ENCODE measurements at regions not wholly inside any gene's neighbourhood (a gene's known extent, or its start where the extent isn't known, plus 50 kb on each side); places are given as distances from the start of the nearest gene placed in this dataset.

DNA sequence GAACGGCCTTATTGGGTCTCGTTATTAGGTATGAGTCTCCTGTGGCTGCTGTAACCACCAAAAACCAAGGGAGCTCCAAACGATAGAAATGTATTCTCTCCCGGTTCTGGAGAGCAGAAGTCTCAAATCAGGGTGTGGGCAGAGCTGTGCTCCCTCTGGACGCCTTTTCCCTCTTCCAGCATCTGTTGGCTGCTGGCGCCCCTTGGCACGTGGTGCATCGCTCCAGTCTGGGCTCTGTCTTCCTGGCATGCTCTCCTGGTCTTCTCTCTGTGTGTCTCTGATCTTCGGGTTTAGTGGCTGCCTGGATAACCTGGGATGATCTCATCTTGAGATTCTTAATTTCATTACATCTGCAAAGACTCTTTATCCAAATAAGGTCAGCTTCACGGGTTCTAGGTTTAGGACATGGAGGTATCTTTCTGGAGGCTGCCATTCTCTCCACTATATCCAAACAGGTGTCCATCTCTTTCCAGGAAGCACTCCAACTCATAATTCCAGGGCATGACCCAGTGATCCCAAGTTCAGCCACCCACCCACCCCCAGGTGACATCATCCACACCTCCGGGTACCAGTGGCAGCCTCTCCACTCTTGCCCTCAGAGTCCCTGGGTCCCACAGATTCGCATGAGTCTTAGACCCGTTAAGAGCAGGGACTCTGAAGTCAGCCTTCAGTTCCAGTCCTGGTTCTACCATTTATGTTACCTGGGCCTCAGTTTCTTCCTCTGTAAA, 145.5 kb upstream of the FOXF1 start:
- Histone ChIP-seq H3K27ac (replicated peaks; ENCODE audit: low read length) (no peak overlapping the region), H3K18ac (ENCODE audit: low read length) (no peak overlapping the region), H4K8ac (ENCODE audit: low read depth, low read length) (no peak overlapping the region), H3K36me3 (replicated peaks in 1 of 2; ENCODE audit: control insufficient read depth in 2 of 2, insufficient read depth in 2 of 2, low read length in 2 of 2) (no peaks in the 10 kb centered on the region), H2AK5ac (ENCODE audit: low read depth, low read length) (no peak overlapping the region), H3K4ac (ENCODE audit: low read length) (no peak overlapping the region), H2AFZ (ENCODE audit: low read length) (no peak overlapping the region), H3K79me1 (ENCODE audit: low read depth, low read length) (no peaks in the 10 kb centered on the region), H3K4me3 (ENCODE audit: low read length in 2 of 2) (no peak overlapping the region), H3K4me2 (ENCODE audit: insufficient read depth, low read length, poor library complexity, severe bottlenecking) (no peak overlapping the region), H3K14ac (ENCODE audit: low read length) (no peak overlapping the region), H3K9me3 (replicated peaks in 1 of 2; ENCODE audit: control insufficient read depth in 2 of 2, insufficient read depth in 1 of 2, low read depth in 1 of 2, low read length in 2 of 2) (no peaks in the 10 kb centered on the region), H2BK5ac (ENCODE audit: low read length) (no peak overlapping the region), H3K9ac (ENCODE audit: low read depth, low read length, poor library complexity) (no peak overlapping the region), H2BK120ac (ENCODE audit: low read depth, low read length) (no peak overlapping the region), H3K23ac (ENCODE audit: low read depth, low read length, poor library complexity) (no peak overlapping the region), H4K91ac (ENCODE audit: low read depth, low read length, poor library complexity) (no peak overlapping the region), H3K4me1 (ENCODE audit: control insufficient read depth in 2 of 2, insufficient read depth in 1 of 2, low read depth in 1 of 2, low read length in 2 of 2) (no peaks in the 10 kb centered on the region), H2BK15ac (ENCODE audit: low read length) (no peak overlapping the region), H2BK12ac (ENCODE audit: low read length) (no peak overlapping the region), H3K27me3 (ENCODE audit: control insufficient read depth in 3 of 3, insufficient read depth in 3 of 3, low read depth in 1 of 3, low read length in 3 of 3) (peaks cover 0 to 38% (median 0%) of the 10 kb centered on the region in 3 experiments)
- WGBS, 2 donors (ENCODE audit: extremely low coverage in 2 of 2, insufficient read length in 2 of 2, insufficient replicate concordance in 1 of 2): no CpG with 5 or more reads among the region's 13 CpGs
- DNase-seq (ENCODE audit: low spot score): no peak

DNA sequence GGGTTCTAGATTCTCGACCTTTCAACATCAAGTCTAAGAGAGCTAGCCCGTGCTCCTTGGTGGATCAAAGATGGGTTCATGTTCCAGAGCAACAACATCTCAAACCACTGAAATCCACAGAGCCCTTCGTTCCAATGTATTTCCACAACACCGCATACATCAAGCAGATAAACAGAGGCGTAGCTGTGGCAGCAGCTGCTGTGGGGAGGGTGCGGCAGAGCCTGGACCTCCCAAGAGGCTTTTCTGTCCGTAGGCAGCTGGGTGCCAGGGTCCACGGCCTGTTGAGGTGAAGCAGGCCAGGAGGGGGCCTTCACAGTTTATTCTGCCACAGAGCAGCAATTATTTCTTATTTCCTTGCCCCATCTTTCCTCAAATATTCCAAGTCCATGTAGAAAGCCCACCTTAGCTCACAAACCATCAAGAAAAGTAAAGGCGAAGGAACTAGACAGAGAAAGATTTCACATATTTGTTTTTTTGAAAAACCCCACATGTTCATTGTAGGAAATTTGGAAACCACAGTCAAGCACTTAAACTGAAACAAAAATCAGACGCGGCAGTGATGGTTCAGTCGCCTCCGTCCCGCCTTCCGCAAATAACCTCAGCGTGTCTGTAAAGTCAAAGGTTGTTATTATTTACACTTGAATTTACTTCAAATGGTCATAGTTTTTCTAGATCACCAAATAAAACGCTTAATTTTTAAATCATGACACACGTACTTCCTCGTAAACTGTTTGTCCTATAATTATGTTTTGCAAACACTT, 144.6 kb upstream of the FOXF1 start:
- Histone ChIP-seq H2BK15ac (ENCODE audit: low read length) (no peak overlapping the region), H3K18ac (ENCODE audit: low read length) (no peak overlapping the region), H3K9ac (ENCODE audit: low read depth, low read length, poor library complexity) (no peak overlapping the region), H3K9me3 (replicated peaks in 1 of 2; ENCODE audit: control insufficient read depth in 2 of 2, insufficient read depth in 1 of 2, low read depth in 1 of 2, low read length in 2 of 2) (no peaks in the 10 kb centered on the region), H3K36me3 (replicated peaks in 1 of 2; ENCODE audit: control insufficient read depth in 2 of 2, insufficient read depth in 2 of 2, low read length in 2 of 2) (no peaks in the 10 kb centered on the region), H3K4ac (ENCODE audit: low read length) (no peak overlapping the region), H3K4me2 (ENCODE audit: insufficient read depth, low read length, poor library complexity, severe bottlenecking) (no peak overlapping the region), H3K27me3 (ENCODE audit: control insufficient read depth in 3 of 3, insufficient read depth in 3 of 3, low read depth in 1 of 3, low read length in 3 of 3) (peaks cover 0 to 40% (median 0%) of the 10 kb centered on the region in 3 experiments), H3K4me3 (ENCODE audit: low read length in 2 of 2) (no peak overlapping the region), H4K91ac (ENCODE audit: low read depth, low read length, poor library complexity) (no peak overlapping the region), H2BK120ac (ENCODE audit: low read depth, low read length) (no peak overlapping the region), H3K4me1 (ENCODE audit: control insufficient read depth in 2 of 2, insufficient read depth in 1 of 2, low read depth in 1 of 2, low read length in 2 of 2) (peaks cover 0 to 1% of the 10 kb centered on the region in 2 donors), H2BK12ac (ENCODE audit: low read length) (no peak overlapping the region), H3K79me1 (ENCODE audit: low read depth, low read length) (no peaks in the 10 kb centered on the region), H3K23ac (ENCODE audit: low read depth, low read length, poor library complexity) (no peak overlapping the region), H4K8ac (ENCODE audit: low read depth, low read length) (no peak overlapping the region), H2BK5ac (ENCODE audit: low read length) (no peak overlapping the region), H2AFZ (ENCODE audit: low read length) (no peak overlapping the region), H2AK5ac (ENCODE audit: low read depth, low read length) (no peak overlapping the region), H3K27ac (replicated peaks; ENCODE audit: low read length) (no peak overlapping the region), H3K14ac (ENCODE audit: low read length) (no peak overlapping the region)
- no peak for DNase-seq (ENCODE audit: low spot score)
- WGBS, 2 donors (ENCODE audit: extremely low coverage in 2 of 2, insufficient read length in 2 of 2, insufficient replicate concordance in 1 of 2): no CpG with 5 or more reads among the region's 19 CpGs

DNA sequence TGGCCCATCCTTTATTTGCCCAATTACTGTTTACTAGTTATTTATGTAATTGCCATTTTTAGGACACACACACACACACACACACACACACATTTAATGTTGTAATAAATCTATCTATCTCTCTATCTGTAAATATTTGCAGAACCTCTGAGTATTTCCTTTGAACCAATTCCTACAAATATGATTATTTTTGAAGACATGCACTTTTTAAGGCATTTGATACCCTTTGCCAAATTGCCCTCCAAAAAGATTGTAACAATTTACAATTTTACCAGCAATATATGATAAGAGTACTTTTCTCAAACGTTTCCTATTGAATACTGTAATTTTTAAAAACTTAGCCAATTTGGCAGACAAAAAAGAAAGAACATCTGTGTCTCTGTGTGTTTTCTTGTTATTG, 143.8 kb upstream of the FOXF1 start:
- H3K14ac ChIP-seq (ENCODE audit: low read length): no peak overlapping the region
- no peak overlapping the region for H2BK5ac ChIP-seq (ENCODE audit: low read length)
- no peak overlapping the region for H3K4me2 ChIP-seq (ENCODE audit: insufficient read depth, low read length, poor library complexity, severe bottlenecking)
- no peak overlapping the region for H4K8ac ChIP-seq (ENCODE audit: low read depth, low read length)
- H2AK5ac ChIP-seq (ENCODE audit: low read depth, low read length): no peak overlapping the region
- H3K4ac ChIP-seq (ENCODE audit: low read length): no peak overlapping the region
- no peak overlapping the region for H3K9ac ChIP-seq (ENCODE audit: low read depth, low read length, poor library complexity)
- H2AFZ ChIP-seq (ENCODE audit: low read length): no peak overlapping the region
- peaks cover 0 to 40% (median 0%) of the 10 kb centered on the region in 3 experiments for H3K27me3 ChIP-seq (ENCODE audit: control insufficient read depth in 3 of 3, insufficient read depth in 3 of 3, low read depth in 1 of 3, low read length in 3 of 3)
- no peak overlapping the region for H3K23ac ChIP-seq (ENCODE audit: low read depth, low read length, poor library complexity)
- H2BK120ac ChIP-seq (ENCODE audit: low read depth, low read length): no peak overlapping the region
- H3K27ac ChIP-seq (replicated peaks; ENCODE audit: low read length): no peak overlapping the region
- H3K4me3 ChIP-seq (ENCODE audit: low read length in 2 of 2): no peak overlapping the region
- H3K18ac ChIP-seq (ENCODE audit: low read length): no peak overlapping the region
- peaks cover 0 to 8% of the 10 kb centered on the region in 2 donors for H3K4me1 ChIP-seq (ENCODE audit: control insufficient read depth in 2 of 2, insufficient read depth in 1 of 2, low read depth in 1 of 2, low read length in 2 of 2)
- DNase-seq (ENCODE audit: low spot score): no peak
- no peaks in the 10 kb centered on the region for H3K9me3 ChIP-seq (replicated peaks in 1 of 2; ENCODE audit: control insufficient read depth in 2 of 2, insufficient read depth in 1 of 2, low read depth in 1 of 2, low read length in 2 of 2)
- no peak overlapping the region for H4K91ac ChIP-seq (ENCODE audit: low read depth, low read length, poor library complexity)
- H2BK12ac ChIP-seq (ENCODE audit: low read length): no peak overlapping the region
- no peaks in the 10 kb centered on the region for H3K36me3 ChIP-seq (replicated peaks in 1 of 2; ENCODE audit: control insufficient read depth in 2 of 2, insufficient read depth in 2 of 2, low read length in 2 of 2)
- no peaks in the 10 kb centered on the region for H3K79me1 ChIP-seq (ENCODE audit: low read depth, low read length)
- H2BK15ac ChIP-seq (ENCODE audit: low read length): no peak overlapping the region
- WGBS, 2 donors (ENCODE audit: extremely low coverage in 2 of 2, insufficient read length in 2 of 2, insufficient replicate concordance in 1 of 2): no CpG with 5 or more reads among the region's 1 CpG

DNA sequence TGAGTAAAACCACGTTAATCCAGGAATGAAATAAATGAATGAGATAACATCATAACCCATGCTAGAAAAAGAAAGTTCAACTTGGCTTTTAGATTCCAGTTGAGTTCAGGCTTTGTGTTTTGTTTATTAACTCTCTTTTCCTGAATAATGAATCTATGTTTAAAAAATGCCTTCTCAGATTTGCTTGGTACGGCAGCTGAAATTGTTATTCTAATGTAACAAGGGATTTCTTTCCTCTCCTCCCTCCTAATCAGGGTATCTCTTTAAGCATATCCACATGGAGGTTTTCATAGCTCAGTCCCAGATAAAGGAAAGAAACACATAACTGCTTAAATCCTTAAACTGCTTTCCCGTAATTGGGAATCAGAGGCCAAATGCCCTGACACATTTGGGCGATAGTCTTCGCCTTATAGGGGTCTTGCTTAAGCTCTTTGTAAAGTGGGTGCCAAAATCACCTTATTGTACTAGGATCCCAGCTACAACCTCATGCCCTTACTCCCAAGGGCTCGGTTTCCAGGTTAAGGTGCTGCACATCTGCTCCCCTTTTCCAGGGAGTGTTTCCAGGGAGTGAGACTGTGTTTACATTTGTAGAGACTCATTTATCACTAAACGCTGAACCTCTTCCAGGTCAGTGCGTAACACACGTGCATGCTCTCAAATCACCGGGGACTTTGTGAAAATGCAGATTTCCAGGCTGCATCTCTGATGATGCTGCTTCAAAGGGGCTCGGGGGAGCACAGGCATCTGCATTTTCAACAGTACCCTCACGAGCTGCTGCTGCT, 142.8 kb upstream of the FOXF1 start:
- Histone ChIP-seq H3K27ac (replicated peaks; ENCODE audit: low read length) (no peak overlapping the region), H2BK5ac (ENCODE audit: low read length) (no peak overlapping the region)
- no CpG with 5 or more reads among the region's 12 CpGs for WGBS, 2 donors (ENCODE audit: extremely low coverage in 2 of 2, insufficient read length in 2 of 2, insufficient replicate concordance in 1 of 2)

More for the DNA sequence above, 142.8 kb upstream of the FOXF1 start:
- H3K27me3 ChIP-seq (ENCODE audit: control insufficient read depth in 3 of 3, insufficient read depth in 3 of 3, low read depth in 1 of 3, low read length in 3 of 3): peaks cover 0 to 40% (median 0%) of the 10 kb centered on the region in 3 experiments
- no peak overlapping the region for H2AFZ ChIP-seq (ENCODE audit: low read length)
- H3K4me3 ChIP-seq (ENCODE audit: low read length in 2 of 2): no peak overlapping the region
- H3K14ac ChIP-seq (ENCODE audit: low read length): no peak overlapping the region
- H3K79me1 ChIP-seq (ENCODE audit: low read depth, low read length): no peaks in the 10 kb centered on the region
- no peak overlapping the region for H4K91ac ChIP-seq (ENCODE audit: low read depth, low read length, poor library complexity)
- H2BK120ac ChIP-seq (ENCODE audit: low read depth, low read length): no peak overlapping the region
- no peaks in the 10 kb centered on the region for H3K9me3 ChIP-seq (replicated peaks in 1 of 2; ENCODE audit: control insufficient read depth in 2 of 2, insufficient read depth in 1 of 2, low read depth in 1 of 2, low read length in 2 of 2)
- no peak overlapping the region for H2AK5ac ChIP-seq (ENCODE audit: low read depth, low read length)
- H3K4me1 ChIP-seq (ENCODE audit: control insufficient read depth in 2 of 2, insufficient read depth in 1 of 2, low read depth in 1 of 2, low read length in 2 of 2): peaks cover 0 to 8% of the 10 kb centered on the region in 2 donors
- no peak overlapping the region for H3K23ac ChIP-seq (ENCODE audit: low read depth, low read length, poor library complexity)
- no peak for DNase-seq (ENCODE audit: low spot score)
- H3K36me3 ChIP-seq (replicated peaks in 1 of 2; ENCODE audit: control insufficient read depth in 2 of 2, insufficient read depth in 2 of 2, low read length in 2 of 2): no peaks in the 10 kb centered on the region
- H2BK15ac ChIP-seq (ENCODE audit: low read length): no peak overlapping the region
- no peak overlapping the region for H4K8ac ChIP-seq (ENCODE audit: low read depth, low read length)
- no peak overlapping the region for H3K9ac ChIP-seq (ENCODE audit: low read depth, low read length, poor library complexity)
- H3K4ac ChIP-seq (ENCODE audit: low read length): no peak overlapping the region
- no peak overlapping the region for H3K18ac ChIP-seq (ENCODE audit: low read length)
- H3K4me2 ChIP-seq (ENCODE audit: insufficient read depth, low read length, poor library complexity, severe bottlenecking): no peak overlapping the region
- no peak overlapping the region for H2BK12ac ChIP-seq (ENCODE audit: low read length)
